ENCODE measurements at regions not wholly inside any gene's neighbourhood (a gene's known extent, or its start where the extent isn't known, plus 50 kb on each side); places are given as distances from the start of the nearest gene placed in this dataset.

DNA sequence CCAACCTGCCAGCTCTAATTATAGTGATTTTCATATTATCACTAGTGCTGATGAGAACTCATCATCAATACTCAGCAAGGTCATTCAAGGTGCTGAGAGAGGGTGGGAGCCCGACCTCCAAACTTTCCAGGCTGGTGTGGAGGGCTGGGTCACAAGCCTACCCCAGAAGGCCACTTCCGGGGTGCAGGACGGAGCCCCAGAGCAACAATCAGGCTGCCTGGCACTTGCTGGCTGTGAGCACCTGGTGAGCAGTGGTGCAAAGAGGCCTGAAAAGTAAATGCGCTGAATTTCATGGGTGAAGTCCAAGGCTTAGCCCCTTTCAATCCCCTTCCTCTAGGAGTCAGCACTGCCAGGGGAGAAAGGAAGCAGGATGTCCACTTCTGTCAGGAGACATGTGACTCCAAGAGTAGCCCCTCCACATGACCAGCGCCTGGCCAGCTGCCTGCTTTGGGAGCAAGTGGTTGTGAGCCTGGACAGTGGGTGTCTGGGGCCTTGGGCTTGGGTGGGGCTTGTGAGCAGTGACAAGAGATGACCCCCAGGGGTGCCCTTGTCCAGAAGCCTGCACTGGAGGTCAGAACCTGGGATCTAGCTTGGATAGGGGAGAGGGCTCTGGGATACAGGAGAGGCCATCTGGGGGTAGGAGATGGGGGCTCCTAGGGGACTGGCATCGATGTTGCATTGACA lies 165.0 kb upstream of the TLE3 start:
- TF ChIP-seq CBX5 (IDR thresholded peaks at IDR 0.05; ENCODE audit: low read depth, low read length) = no peak
- no peak for TF ChIP-seq ZNF274 (IDR thresholded peaks at IDR 0.05; ENCODE audit: borderline replicate concordance, extremely low read depth, low read length)
- no peak for TF ChIP-seq EP300 (IDR thresholded peaks at IDR 0.05; ENCODE audit: borderline replicate concordance in 1 of 2, low read depth in 2 of 2, low read length in 2 of 2)
- no peak for TF ChIP-seq CHD1 (IDR thresholded peaks at IDR 0.05; ENCODE audit: low read depth, low read length)
- no peak for TF ChIP-seq CEBPB (IDR thresholded peaks at IDR 0.05; ENCODE audit: low read depth, low read length)

All from H1 (cell line).